A549 (cell line): ENCODE measurements at regions not wholly inside any gene's neighbourhood (a gene's known extent, or its start where the extent isn't known, plus 50 kb on each side); places are given as distances from the start of the nearest gene placed in this dataset.

Experiments used
- ATAC-seq, 2 experiments: fragments of 200-7000 bp in 1 of 2; fragments of >200 bp in 1 of 2; cut with Nextera tagmentation in 1 of 2; cut with Tn5 transposase in 1 of 2; 3 replicates each; pipeline versions ENCODE4 v1.8.0 to v1.9.1; 2018 to 2020; ENCODE audit warnings: mild to moderate bottlenecking in 1 of 2, moderate library complexity in 1 of 2
- CTCF ChIA-PET: fragments of 300-600 bp; sonication (Branson Sonifier 250); formaldehyde crosslinking; extraction: SDS; loops from one replicate; lab custom pipeline; 2021; ENCODE audit warnings: antibody characterized with exemption, inconsistent platforms; lab: Yijun Ruan, JAX
- POLR2A ChIA-PET: fragments of 350-600 bp; formaldehyde crosslinking; extraction: SDS; loops from one replicate; lab custom pipeline; 2021; ENCODE audit warnings: antibody characterized with exemption, inconsistent platforms; lab: Yijun Ruan, JAX
- DNase-seq, 2 experiments: peaks; one replicate each; pipeline versions ENCODE4 v3.0.0 to v3.0.0-alpha.2; 2011 to 2016; ENCODE audit warnings: low read depth in 1 of 2, low spot score in 1 of 2
- FAIRE-seq: peaks from 2 replicates; lab custom pipeline; 2011; peaks lifted over from hg19 to GRCh38; lab: Jason Lieb, UNC
- H3K27ac ChIP-seq, 2 experiments: fragments of >200 bp; sonication (Bioruptor Twin); formaldehyde crosslinking; 3 replicates each; pipeline ENCODE4 v1.5.1; 2016 to 2017
- H3K4me1 ChIP-seq: fragments of >200 bp; sonication (Bioruptor Twin); formaldehyde crosslinking; 3 replicates; pipeline ENCODE4 v1.6.1; 2016
- H3K4me2 ChIP-seq: fragments of >200 bp; sonication (Bioruptor Twin); formaldehyde crosslinking; 3 replicates; pipeline ENCODE4 v1.6.1; 2016
- H3K4me3 ChIP-seq: fragments of >200 bp; sonication (Bioruptor Twin); formaldehyde crosslinking; 3 replicates; pipeline ENCODE4 v1.5.1; 2016
- H3K9me3 ChIP-seq: fragments of >200 bp; sonication (Bioruptor Twin); formaldehyde crosslinking; 3 replicates; pipeline ENCODE4 v1.6.1; 2016
- CBX2 ChIP-seq: fragments of 200-600 bp; sonication (generic); IDR thresholded peaks from 2 replicates; pipeline ENCODE4 v1.6.1; 2016; ENCODE audit warnings: low read depth, mild to moderate bottlenecking, borderline replicate concordance
- CBX8 ChIP-seq: fragments of 200-600 bp; sonication (generic); IDR thresholded peaks from 2 replicates; pipeline ENCODE4 v1.6.1; 2016
- CHD2 ChIP-seq: fragments of 150-350 bp; IDR thresholded peaks from 2 replicates; pipeline ENCODE4 v1.6.1; 2014; ENCODE audit warnings: low read length; ENCODE audit not compliant: partially characterized antibody
- CHD4 ChIP-seq: fragments of 200-600 bp; sonication (generic); IDR thresholded peaks from 2 replicates; pipeline ENCODE4 v1.6.1; 2016; ENCODE audit warnings: antibody characterized with exemption, mild to moderate bottlenecking, borderline replicate concordance
- EHF ChIP-seq: fragments of 250-450 bp; sonication (Bioruptor Pico); IDR thresholded peaks from 2 replicates; pipeline ENCODE4 v1.5.0; 2020; ENCODE audit warnings: mild to moderate bottlenecking
- EHMT2 ChIP-seq: fragments of 200-600 bp; sonication (generic); IDR thresholded peaks from 2 replicates; pipeline ENCODE4 v1.6.1; 2016; ENCODE audit warnings: antibody characterized with exemption, low read depth, mild to moderate bottlenecking, moderate library complexity
- EP300 ChIP-seq, 2 experiments: fragments of >200 bp; sonication (Bioruptor Twin); formaldehyde crosslinking; IDR thresholded peaks; 2 replicates in 1 of 2; 3 replicates in 1 of 2; pipeline ENCODE4 v1.6.1; 2016 to 2017
- ESRRA ChIP-seq: fragments of 150-350 bp; IDR thresholded peaks from 2 replicates; pipeline ENCODE4 v1.6.1; 2014; ENCODE audit warnings: mild to moderate bottlenecking, low read length, borderline replicate concordance
- GATA3 ChIP-seq: IDR thresholded peaks from 2 replicates; pipeline ENCODE4 v1.6.1; 2012; ENCODE audit warnings: borderline replicate concordance
- HEYL ChIP-seq: fragments of 250-450 bp; sonication (Bioruptor Pico); IDR thresholded peaks from 2 replicates; pipeline ENCODE4 v1.8.0; 2021; ENCODE audit warnings: mild to moderate bottlenecking, moderate library complexity
- HOXA7 ChIP-seq: fragments of 250-450 bp; sonication (Bioruptor Pico); IDR thresholded peaks from 2 replicates; pipeline ENCODE4 v1.5.0; 2020; ENCODE audit warnings: mild to moderate bottlenecking, moderate library complexity
- HOXB13 ChIP-seq: fragments of 250-450 bp; sonication (Bioruptor Pico); IDR thresholded peaks from 2 replicates; pipeline ENCODE4 v1.5.0; 2020; ENCODE audit warnings: low read depth, mild to moderate bottlenecking, moderate library complexity
- HOXB5 ChIP-seq: fragments of 250-450 bp; sonication (Bioruptor Pico); IDR thresholded peaks from 2 replicates; pipeline ENCODE4 v1.5.0; 2020; ENCODE audit warnings: mild to moderate bottlenecking, moderate library complexity
- KDM1A ChIP-seq: fragments of 200-600 bp; sonication (generic); IDR thresholded peaks from 2 replicates; pipeline ENCODE4 v1.6.1; 2016; ENCODE audit warnings: low read depth, mild to moderate bottlenecking
- KDM5A ChIP-seq: fragments of 200-600 bp; sonication (generic); IDR thresholded peaks from 2 replicates; pipeline ENCODE4 v1.6.1; 2016; ENCODE audit warnings: antibody characterized with exemption, mild to moderate bottlenecking
- MAZ ChIP-seq: fragments of 150-350 bp; IDR thresholded peaks from 2 replicates; pipeline ENCODE4 v1.6.1; 2014; ENCODE audit warnings: antibody characterized with exemption, low read depth, low read length, borderline replicate concordance
- MYC ChIP-seq: IDR thresholded peaks from 2 replicates; pipeline ENCODE4 v1.6.1; 2012; ENCODE audit warnings: mild to moderate bottlenecking, inconsistent platforms, low read length, improper control_type of control experiment, borderline replicate concordance
- POLR2A ChIP-seq: IDR thresholded peaks from 2 replicates; pipeline ENCODE4 v1.6.1; 2012; ENCODE audit warnings: mild to moderate bottlenecking, low read length
- RARB ChIP-seq: fragments of 250-450 bp; sonication (Bioruptor Pico); IDR thresholded peaks from 2 replicates; pipeline ENCODE4 v1.8.0; 2021; ENCODE audit warnings: mild to moderate bottlenecking, moderate library complexity
- RNF2 ChIP-seq: fragments of 200-600 bp; sonication (generic); IDR thresholded peaks from 2 replicates; pipeline ENCODE4 v1.6.1; 2016; ENCODE audit warnings: low read depth, mild to moderate bottlenecking, antibody characterized with exemption, moderate library complexity, borderline replicate concordance
- SMC3 ChIP-seq: fragments of >200 bp; sonication (Bioruptor Twin); formaldehyde crosslinking; IDR thresholded peaks from 3 replicates; pipeline ENCODE4 v1.6.1; 2018; ENCODE audit warnings: inconsistent platforms
- TFCP2L1 ChIP-seq: fragments of 250-450 bp; sonication (Bioruptor Pico); IDR thresholded peaks from 2 replicates; pipeline ENCODE4 v1.5.0; 2021; ENCODE audit warnings: mild to moderate bottlenecking
- ZC3H11A ChIP-seq: fragments of 450-650 bp; IDR thresholded peaks from 2 replicates; pipeline ENCODE4 v1.6.1; 2014; ENCODE audit warnings: antibody characterized with exemption, mild to moderate bottlenecking
- ZFP36 ChIP-seq: fragments of 450-650 bp; IDR thresholded peaks from 2 replicates; pipeline ENCODE4 v1.6.1; 2014; ENCODE audit warnings: borderline replicate concordance; ENCODE audit not compliant: partially characterized antibody
- ZSCAN20 ChIP-seq: fragments of 250-450 bp; sonication (Bioruptor Pico); IDR thresholded peaks from 2 replicates; pipeline ENCODE4 v1.8.0; 2022; ENCODE audit warnings: mild to moderate bottlenecking, moderate library complexity
- WGBS: methylation state at CpG from one replicate; pipeline ENCODE4 v1.1.6; 2017; ENCODE audit errors: missing lambda C conversion rate; 5-methylcytosine and 5-hydroxymethylcytosine counted together
- TF ChIP-seq, protein P1 (sequence below): fragments of 250-450 bp; sonication (Bioruptor Pico); IDR thresholded peaks from 2 replicates; pipeline ENCODE4 v1.5.0; 2020; ENCODE audit warnings: low read depth, mild to moderate bottlenecking, moderate library complexity
- TF ChIP-seq, protein P2 (sequence below): IDR thresholded peaks from 2 replicates; pipeline ENCODE4 v1.6.1; 2012; ENCODE audit warnings: low read depth, borderline replicate concordance
- TF ChIP-seq, protein P3 (sequence below): fragments of >200 bp; sonication (Bioruptor Twin); formaldehyde crosslinking; IDR thresholded peaks from 3 replicates; pipeline ENCODE4 v1.5.1; 2016
- TF ChIP-seq, protein P4 (sequence below): fragments of 150-350 bp; IDR thresholded peaks from 2 replicates; pipeline ENCODE4 v1.6.1; 2014; ENCODE audit warnings: low read depth, mild to moderate bottlenecking, low read length
- TF ChIP-seq, protein P5 (sequence below): fragments of >200 bp; sonication (Bioruptor Twin); formaldehyde crosslinking; IDR thresholded peaks from 3 replicates; pipeline ENCODE4 v1.6.1; 2016

DNA sequence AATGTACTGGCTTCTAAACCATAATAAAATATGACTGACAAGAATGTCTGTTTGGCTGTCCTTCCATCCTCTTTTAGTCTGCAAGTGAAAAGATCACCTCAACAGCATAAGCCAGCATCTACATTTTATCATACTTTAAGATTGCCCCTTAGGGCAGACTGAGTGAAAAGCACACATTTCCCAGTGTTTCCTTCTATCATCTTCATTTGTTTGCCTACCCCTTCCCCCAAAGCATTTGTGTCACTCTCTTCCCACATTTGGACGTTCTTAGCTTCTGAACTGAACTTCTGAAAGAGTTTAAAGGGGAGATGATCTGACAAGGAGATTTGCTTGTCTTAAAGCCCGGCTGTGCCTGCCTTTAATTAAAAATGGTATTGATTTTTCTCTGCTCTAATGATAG, 322.2 kb downstream of the SPATA17 start:
- 4% methylated on average over 2 of the region's 2 CpGs for WGBS
- TF ChIP-seq POLR2A (no peak), SMC3 (no peak)
- FAIRE-seq (no peak), DNase-seq (no peak), ATAC-seq (no peak)
- Histone ChIP-seq H3K4me3 (no peak overlapping the region), H3K4me2 (no peak overlapping the region), H3K9me3 (no peaks in the 10 kb centered on the region), H3K27ac (no peak overlapping the region), H3K4me1 (no peaks in the 10 kb centered on the region)
- CTCF ChIA-PET = no interaction called here
- POLR2A ChIA-PET = no interaction called here

DNA sequence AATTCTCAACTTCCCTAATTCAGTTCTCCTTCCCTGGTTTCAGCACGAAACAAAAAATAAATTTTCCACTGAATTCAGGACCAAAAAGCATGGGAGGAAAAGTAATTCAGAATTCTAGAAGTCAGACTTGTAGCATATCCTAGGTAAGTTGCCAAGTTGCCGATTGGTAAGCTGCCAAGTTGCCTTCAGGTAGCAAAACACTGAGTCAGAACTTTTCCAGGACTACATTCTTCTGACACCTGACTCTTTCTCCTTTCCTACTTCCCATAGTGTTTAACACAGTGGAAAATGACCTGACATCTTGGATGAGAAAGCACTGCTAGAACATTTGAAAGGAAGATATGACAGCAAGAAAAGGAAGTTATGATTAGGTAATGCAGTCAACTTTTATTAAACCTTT, 322.8 kb downstream of the SPATA17 start:
- H3K4me1 ChIP-seq = no peaks in the 10 kb centered on the region
- WGBS = 3% methylated on average over 2 of the region's 2 CpGs
- no peak for TF ChIP-seq ESRRA
- TF ChIP-seq CBX2 = no peak
- TF ChIP-seq CHD2 = no peak
- TF ChIP-seq ZC3H11A = no peak
- no peak for TF ChIP-seq EP300 (IDR thresholded peaks at IDR 0.05)
- no peak for TF ChIP-seq MAZ
- no peak for TF ChIP-seq RNF2
- no peak for TF ChIP-seq RARB (CRISPR knock-in tag)
- no peak for TF ChIP-seq HOXB5 (CRISPR knock-in tag)
- no peak for TF ChIP-seq CHD4
- no peak for TF ChIP-seq EHMT2
- TF ChIP-seq HOXB13 (CRISPR knock-in tag) = no peak
- no peak for TF ChIP-seq EHF
- TF ChIP-seq HEYL (CRISPR knock-in tag) = no peak
- no peak for TF ChIP-seq KDM1A
- TF ChIP-seq KDM5A = no peak
- TF ChIP-seq ZSCAN20 (CRISPR knock-in tag) = no peak
- TF ChIP-seq ZFP36 = no peak
- ATAC-seq = no peak
- POLR2A ChIA-PET = no interaction called here
- CTCF ChIA-PET = no interaction called here
- DNase-seq = no peak
- no peaks in the 10 kb centered on the region for H3K9me3 ChIP-seq
- no peak for FAIRE-seq
- H3K27ac ChIP-seq = no peak overlapping the region
- H3K4me2 ChIP-seq = no peak overlapping the region
- no peak overlapping the region for H3K4me3 ChIP-seq

DNA sequence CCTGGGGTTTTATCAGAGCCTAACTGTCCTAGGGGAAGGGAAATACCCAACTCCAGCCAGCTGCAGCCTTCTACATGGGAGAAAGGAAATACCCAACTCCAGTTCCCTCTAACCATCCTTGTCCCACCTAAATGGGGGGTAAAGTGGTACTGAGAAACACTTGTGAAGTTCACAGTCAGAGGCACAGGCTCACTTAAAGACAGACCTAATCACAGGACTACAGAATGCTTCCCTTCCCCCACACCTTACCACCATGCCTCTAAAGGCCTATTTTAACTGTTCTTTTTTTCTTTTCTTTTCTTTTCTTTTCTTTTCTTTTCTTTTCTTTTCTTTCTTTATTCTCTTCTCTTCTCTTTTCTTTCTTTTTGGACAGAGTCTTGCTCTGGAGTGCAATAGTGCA, 324.6 kb downstream of the SPATA17 start:
- H3K9me3 ChIP-seq = no peaks in the 10 kb centered on the region
- H3K4me2 ChIP-seq = no peak overlapping the region
- no peak overlapping the region for H3K4me3 ChIP-seq
- POLR2A ChIA-PET = no interaction called here
- ATAC-seq (no peak), FAIRE-seq (no peak), DNase-seq (no peak)
- CTCF ChIA-PET = interaction anchor here (0.5 to 0.9 kb wide), 2 partner anchors 14 to 19 kb away, joined by 3 to 6 read pairs; no protein-coding TSS in a partner anchor
- H3K4me1 ChIP-seq = no peaks in the 10 kb centered on the region
- H3K27ac ChIP-seq = no peak overlapping the region
- TF ChIP-seq HOXB13 (CRISPR knock-in tag) (no peak), MYC (no peak), ESRRA (no peak), KDM1A (no peak), TFCP2L1 (CRISPR knock-in tag) (no peak), HOXA7 (CRISPR knock-in tag) (no peak), ZFP36 (no peak), GATA3 (no peak), MAZ (no peak), CBX8 (no peak)
- TF ChIP-seq, protein P1, sequence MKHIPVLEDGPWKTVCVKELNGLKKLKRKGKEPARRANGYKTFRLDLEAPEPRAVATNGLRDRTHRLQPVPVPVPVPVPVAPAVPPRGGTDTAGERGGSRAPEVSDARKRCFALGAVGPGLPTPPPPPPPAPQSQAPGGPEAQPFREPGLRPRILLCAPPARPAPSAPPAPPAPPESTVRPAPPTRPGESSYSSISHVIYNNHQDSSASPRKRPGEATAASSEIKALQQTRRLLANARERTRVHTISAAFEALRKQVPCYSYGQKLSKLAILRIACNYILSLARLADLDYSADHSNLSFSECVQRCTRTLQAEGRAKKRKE (CRISPR knock-in tag) = no peak
- TF ChIP-seq, protein P2, sequence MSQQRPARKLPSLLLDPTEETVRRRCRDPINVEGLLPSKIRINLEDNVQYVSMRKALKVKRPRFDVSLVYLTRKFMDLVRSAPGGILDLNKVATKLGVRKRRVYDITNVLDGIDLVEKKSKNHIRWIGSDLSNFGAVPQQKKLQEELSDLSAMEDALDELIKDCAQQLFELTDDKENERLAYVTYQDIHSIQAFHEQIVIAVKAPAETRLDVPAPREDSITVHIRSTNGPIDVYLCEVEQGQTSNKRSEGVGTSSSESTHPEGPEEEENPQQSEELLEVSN = no peak
- TF ChIP-seq, protein P3, sequence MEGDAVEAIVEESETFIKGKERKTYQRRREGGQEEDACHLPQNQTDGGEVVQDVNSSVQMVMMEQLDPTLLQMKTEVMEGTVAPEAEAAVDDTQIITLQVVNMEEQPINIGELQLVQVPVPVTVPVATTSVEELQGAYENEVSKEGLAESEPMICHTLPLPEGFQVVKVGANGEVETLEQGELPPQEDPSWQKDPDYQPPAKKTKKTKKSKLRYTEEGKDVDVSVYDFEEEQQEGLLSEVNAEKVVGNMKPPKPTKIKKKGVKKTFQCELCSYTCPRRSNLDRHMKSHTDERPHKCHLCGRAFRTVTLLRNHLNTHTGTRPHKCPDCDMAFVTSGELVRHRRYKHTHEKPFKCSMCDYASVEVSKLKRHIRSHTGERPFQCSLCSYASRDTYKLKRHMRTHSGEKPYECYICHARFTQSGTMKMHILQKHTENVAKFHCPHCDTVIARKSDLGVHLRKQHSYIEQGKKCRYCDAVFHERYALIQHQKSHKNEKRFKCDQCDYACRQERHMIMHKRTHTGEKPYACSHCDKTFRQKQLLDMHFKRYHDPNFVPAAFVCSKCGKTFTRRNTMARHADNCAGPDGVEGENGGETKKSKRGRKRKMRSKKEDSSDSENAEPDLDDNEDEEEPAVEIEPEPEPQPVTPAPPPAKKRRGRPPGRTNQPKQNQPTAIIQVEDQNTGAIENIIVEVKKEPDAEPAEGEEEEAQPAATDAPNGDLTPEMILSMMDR = no peak
- TF ChIP-seq, protein P4, sequence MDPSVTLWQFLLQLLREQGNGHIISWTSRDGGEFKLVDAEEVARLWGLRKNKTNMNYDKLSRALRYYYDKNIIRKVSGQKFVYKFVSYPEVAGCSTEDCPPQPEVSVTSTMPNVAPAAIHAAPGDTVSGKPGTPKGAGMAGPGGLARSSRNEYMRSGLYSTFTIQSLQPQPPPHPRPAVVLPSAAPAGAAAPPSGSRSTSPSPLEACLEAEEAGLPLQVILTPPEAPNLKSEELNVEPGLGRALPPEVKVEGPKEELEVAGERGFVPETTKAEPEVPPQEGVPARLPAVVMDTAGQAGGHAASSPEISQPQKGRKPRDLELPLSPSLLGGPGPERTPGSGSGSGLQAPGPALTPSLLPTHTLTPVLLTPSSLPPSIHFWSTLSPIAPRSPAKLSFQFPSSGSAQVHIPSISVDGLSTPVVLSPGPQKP = no peak
- TF ChIP-seq, protein P5, sequence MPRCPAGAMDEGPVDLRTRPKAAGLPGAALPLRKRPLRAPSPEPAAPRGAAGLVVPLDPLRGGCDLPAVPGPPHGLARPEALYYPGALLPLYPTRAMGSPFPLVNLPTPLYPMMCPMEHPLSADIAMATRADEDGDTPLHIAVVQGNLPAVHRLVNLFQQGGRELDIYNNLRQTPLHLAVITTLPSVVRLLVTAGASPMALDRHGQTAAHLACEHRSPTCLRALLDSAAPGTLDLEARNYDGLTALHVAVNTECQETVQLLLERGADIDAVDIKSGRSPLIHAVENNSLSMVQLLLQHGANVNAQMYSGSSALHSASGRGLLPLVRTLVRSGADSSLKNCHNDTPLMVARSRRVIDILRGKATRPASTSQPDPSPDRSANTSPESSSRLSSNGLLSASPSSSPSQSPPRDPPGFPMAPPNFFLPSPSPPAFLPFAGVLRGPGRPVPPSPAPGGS = no peak
